ENCODE measurements at regions not wholly inside any gene's neighbourhood (a gene's known extent, or its start where the extent isn't known, plus 50 kb on each side); places are given as distances from the start of the nearest gene placed in this dataset.

- DNase-seq = no peak
Observed at GRCh38 chrX:82912382-82912781, 595.7 kb upstream of the POU3F4 start.

DNA sequence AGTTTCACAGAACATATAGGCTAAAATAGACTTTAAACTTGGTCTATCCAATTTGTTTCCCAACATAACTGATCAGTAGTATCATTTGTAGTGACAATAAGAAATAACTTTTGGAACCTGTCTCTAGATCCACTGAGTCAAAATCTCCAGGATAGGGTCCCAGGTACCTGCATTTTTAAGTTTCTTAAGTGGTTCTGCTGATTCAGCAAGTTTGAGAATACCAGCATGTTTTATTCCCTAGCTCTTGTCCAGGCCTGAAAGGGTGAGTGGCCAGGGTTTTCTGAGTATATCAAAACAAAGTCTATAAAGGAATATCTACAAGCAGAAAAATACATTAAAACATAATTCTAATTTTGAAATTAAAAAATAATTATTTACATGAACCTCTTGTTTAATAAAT lies 573.1 kb upstream of the POU3F4 start:
- no peak for DNase-seq

DNA sequence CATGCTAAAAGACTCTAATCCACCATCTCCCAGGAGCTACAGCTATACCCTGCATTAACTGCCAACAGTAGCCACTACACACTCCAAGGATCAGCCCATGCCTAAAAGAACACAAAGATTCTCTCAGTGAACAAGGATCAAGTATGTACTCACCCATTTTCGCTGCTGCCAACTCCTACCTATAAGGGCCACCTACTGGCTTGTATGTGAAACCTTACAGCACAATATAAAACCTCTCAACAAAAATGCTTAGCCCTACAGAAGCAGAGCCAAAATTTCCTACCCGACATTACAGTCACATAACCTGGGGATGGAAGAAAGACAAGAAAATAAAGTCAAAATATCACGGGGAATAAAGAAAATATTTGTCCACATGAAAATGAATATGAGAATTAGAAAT lies 562.8 kb upstream of the POU3F4 start:
- DNase-seq = no peak

DNA sequence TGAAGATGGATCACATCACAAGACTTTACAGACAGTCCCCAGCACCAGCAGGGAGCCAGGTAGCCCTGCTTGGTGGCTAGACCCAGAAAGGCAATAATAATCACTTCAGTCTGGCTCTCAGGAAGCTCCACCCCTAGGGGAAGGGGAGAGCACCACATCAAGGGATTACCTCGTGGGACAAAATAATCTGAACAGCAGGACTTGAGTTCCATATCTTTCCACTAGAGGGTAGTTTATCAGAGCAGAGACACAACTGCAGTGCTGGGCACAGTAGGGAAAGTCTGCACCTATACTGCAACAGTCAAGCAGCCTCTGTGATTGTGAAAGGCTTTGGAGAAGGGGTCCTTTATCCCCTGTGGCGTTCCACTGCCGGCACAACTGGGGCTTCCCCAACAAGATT lies 547.0 kb upstream of the POU3F4 start:
- peak; percentile 57 for DNase-seq

DNA sequence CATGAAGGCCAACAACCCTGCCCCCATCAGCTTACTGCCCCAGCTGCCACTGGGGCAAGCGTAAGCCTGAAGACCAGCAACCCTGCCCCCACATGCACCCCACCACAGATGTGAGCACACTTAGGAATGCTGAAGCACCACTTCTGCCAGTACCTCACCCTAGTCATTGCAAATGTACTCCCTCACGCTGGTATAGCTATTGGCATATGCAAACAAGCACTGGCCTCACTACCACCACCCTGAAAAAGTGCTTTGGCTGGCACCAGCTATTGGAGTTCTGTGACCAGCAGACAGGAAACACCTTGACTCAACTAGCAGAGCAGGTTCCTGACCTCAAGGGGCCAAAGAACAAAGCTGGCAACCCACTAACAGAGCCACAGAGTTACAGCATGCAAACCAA lies 534.4 kb upstream of the POU3F4 start:
- DNase-seq = no peak

- DNase-seq = no peak
Observed at GRCh38 chrX:82998163-82998562, 509.9 kb upstream of the POU3F4 start.

- DNase-seq = no peak
Observed at GRCh38 chrX:83004012-83004411, 504.1 kb upstream of the POU3F4 start.

- peak; percentile 21 for DNase-seq
Observed at GRCh38 chrX:83008415-83008814, 499.7 kb upstream of the POU3F4 start.

DNA sequence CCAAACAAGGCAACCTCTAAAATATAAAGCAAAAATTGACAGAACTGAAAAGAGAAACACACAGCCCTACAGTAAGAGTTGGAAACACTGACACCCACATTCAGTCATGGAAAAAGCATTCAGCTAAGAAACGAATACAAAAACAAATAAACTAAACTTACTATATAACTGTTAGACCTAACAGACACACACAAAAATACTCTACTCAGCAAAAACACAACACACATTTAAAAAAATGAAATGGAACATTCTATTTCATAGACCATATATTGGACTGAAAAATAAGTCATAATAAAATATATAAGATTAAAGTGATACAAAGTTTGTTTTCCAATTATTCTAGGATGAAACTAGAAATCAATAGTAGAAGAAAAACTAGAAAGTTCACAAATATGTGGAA lies 488.8 kb upstream of the POU3F4 start:
- no peak for DNase-seq

- no peak for DNase-seq
Observed at GRCh38 chrX:83022020-83022419, 486.1 kb upstream of the POU3F4 start.
